IPS-20b (cell line): ENCODE measurements at regions not wholly inside any gene's neighbourhood (a gene's known extent, or its start where the extent isn't known, plus 50 kb on each side); places are given as distances from the start of the nearest gene placed in this dataset.

Experiments
- H3K27ac ChIP-seq: one replicate; pipeline ENCODE4 v1.5.1; 2013; ENCODE audit warnings: low read length
- H3K27me3 ChIP-seq: 2 replicates; pipeline ENCODE4 v1.6.1; 2013; ENCODE audit warnings: mild to moderate bottlenecking, low read length, inconsistent platforms; ENCODE audit not compliant: insufficient read depth
- H3K36me3 ChIP-seq: 2 replicates; pipeline ENCODE4 v1.6.1; 2013; ENCODE audit warnings: low read depth, mild to moderate bottlenecking, inconsistent platforms, low read length, moderate library complexity; ENCODE audit not compliant: insufficient read depth
- H3K4me1 ChIP-seq: 2 replicates; pipeline ENCODE4 v1.6.1; 2013; ENCODE audit warnings: mild to moderate bottlenecking, control low read depth, inconsistent platforms, low read length, moderate library complexity; ENCODE audit not compliant: insufficient read depth
- H3K4me3 ChIP-seq: 2 replicates; pipeline ENCODE4 v1.5.1; 2013; ENCODE audit warnings: mild to moderate bottlenecking, low read length, inconsistent platforms
- H3K9ac ChIP-seq: 2 replicates; pipeline ENCODE4 v1.6.1; 2013; ENCODE audit warnings: low read depth, mild to moderate bottlenecking, inconsistent platforms, low read length, moderate library complexity
- H3K9me3 ChIP-seq: 2 replicates; pipeline ENCODE4 v1.6.1; 2013; ENCODE audit warnings: mild to moderate bottlenecking, low read depth, low read length, inconsistent platforms; ENCODE audit not compliant: insufficient read depth

DNA sequence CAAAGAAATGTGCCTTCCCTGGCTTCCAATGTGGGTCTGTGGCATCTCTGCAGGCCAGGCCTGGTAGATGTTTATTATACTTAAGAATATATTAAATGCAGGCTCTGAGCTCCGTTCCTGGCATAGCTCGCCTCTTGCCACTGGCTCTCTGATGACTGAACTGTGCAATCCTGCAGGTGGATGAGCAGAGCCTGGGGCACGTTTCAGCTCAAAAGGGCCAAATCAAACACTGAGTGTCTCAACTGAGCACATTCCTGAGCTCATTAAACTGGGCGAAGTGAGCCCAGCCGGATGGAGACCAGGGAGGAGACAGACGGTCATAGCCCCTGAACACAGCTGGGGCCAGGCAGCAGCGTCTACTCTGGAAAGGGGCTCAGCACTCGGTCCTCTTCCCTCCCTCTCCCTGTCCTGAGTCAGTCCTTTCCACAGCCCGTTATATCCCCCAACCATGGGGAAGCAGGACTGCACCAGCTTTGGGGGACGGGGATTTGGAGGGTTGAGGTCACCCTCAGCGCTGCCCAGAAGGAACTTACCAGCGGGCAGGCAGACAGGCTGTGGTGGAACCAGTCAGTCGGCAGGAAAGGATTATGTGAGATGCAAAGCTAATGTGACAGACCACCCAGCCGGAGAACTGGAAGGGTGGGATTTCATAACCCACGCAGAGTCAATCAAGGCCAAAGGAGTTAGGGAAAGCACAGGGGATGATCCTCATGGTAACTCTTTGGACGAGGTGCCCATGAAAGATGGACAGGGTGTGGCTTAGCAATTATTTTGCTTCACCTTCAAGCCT, 77.4 kb upstream of the ANKRD34C start:
- H3K9ac ChIP-seq, result no peak overlapping the region
- no peaks in the 10 kb centered on the region for H3K9me3 ChIP-seq
- no peak overlapping the region for H3K4me3 ChIP-seq
- H3K27ac ChIP-seq, result no peak overlapping the region
- 0 out of 2 replicates have a peak, but pooled peaks cover 5% of the 10 kb centered on the region for H3K4me1 ChIP-seq
- peaks cover 4% of the 10 kb centered on the region; the same call in 1 of the 2 replicates for H3K27me3 ChIP-seq
- H3K36me3 ChIP-seq, result no peaks in the 10 kb centered on the region

DNA sequence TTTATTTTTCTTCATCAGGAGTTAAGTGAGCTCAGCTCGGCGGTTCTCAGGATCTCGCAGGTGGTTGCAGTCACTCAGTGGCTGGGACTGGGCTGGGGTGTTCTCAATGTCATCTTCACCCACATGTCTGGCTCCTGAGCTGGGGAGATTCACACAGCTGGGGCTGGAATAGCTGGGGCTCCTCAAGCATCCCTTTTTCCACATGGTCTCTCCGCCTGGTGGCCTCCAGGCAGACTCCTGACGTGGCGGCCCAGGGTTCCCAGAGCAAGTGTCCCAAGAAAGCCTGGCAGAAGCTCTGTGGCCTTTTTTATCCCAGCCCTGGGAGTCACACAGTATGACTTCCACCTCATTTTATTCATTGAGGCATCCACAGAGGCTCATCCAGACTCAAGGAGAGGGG, 84.1 kb upstream of the ANKRD34C start:
- Histone ChIP-seq H3K27me3 (no peaks in the 10 kb centered on the region), H3K4me1 (peaks cover 4% of the 10 kb centered on the region; the same call in 1 of the 2 replicates), H3K36me3 (no peaks in the 10 kb centered on the region), H3K9me3 (no peaks in the 10 kb centered on the region), H3K27ac (no peak overlapping the region), H3K9ac (no peak overlapping the region), H3K4me3 (no peak overlapping the region)

DNA sequence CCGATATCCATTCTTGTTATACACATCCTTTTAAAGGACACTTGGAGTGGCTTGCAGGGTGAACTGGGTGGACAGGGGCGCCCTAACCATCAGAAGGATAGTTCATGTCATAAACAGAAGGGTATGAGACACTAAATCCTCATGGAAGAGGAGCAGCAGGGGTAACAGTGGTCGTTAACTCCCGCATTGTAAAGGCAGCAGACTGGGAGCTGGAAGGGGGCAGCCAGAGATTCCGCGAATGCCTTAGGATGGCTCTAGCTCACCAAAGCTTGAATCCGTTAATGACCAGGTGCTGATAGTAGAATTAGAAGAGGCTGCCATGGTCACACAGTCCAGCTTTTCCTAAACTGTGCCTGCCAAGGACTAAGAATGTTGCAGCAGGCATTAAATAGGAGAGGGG, 85.2 kb upstream of the ANKRD34C start:
- Histone ChIP-seq H3K4me1 (peaks cover 4% of the 10 kb centered on the region; the same call in 1 of the 2 replicates), H3K36me3 (no peaks in the 10 kb centered on the region), H3K4me3 (no peak overlapping the region), H3K9me3 (no peaks in the 10 kb centered on the region), H3K9ac (no peak overlapping the region), H3K27me3 (no peaks in the 10 kb centered on the region), H3K27ac (no peak overlapping the region)

DNA sequence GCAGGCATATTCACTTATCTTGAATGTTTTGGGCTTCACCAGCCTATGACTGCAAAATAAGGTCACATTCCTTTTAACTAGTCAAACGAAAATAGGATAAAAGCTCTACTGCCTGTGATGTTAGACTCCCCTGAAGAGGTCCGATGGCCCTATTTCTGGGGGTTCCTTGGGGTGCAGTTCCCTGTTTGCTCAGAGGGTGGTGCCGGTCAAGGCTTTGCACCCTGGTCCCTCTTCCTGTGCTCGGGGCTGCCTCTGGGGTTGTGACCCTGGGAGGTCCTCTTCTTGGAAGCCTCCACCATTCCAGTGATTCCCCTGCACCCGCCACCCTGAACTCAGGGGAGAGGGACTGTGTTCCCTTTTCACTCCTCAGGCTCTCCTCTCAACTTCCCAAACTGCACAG, 86.7 kb upstream of the ANKRD34C start:
- Histone ChIP-seq H3K9me3 (no peaks in the 10 kb centered on the region), H3K27me3 (no peaks in the 10 kb centered on the region), H3K36me3 (no peaks in the 10 kb centered on the region), H3K4me3 (no peak overlapping the region), H3K27ac (no peak overlapping the region), H3K4me1 (peaks cover 4% of the 10 kb centered on the region; the same call in 1 of the 2 replicates), H3K9ac (no peak overlapping the region)

DNA sequence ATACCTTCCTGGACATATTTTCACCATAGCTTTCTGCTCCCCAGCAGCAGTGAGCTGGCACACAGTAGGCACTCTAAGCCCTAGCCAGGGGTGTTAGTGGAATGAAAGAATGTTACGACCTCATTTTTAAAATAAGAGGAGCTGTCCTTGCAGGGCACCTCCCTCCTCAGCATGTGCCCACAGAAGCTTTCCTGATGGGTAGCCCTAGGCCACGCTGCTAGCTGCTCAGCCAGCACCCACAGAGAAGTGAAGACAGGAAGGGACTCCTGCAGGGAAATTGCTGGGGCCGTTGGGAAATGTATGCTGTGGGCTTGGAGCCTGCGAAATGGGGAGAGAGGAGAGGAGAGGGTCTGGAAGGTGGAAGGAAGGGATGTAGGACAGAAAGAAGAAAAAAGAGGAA, 87.3 kb upstream of the ANKRD34C start:
- Histone ChIP-seq H3K9ac (no peak overlapping the region), H3K27me3 (no peaks in the 10 kb centered on the region), H3K9me3 (no peaks in the 10 kb centered on the region)

DNA sequence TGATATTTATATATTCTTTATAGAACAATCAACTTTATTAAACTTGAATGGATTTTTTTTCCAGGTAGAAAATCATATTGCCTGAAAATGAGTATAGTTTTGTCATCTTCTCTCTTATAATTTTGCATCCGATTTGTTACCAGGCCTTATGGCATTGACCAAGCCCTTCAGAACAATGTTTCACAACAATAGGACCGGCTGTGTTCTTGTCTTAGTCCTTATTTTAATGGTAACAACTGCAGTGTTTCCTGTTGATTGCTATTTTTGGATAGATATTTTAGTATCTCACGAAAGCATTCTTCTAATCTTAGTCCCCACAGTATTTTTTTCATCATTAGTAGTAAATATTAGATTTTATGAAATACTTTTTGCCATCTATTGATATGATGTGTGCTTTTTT, 88.1 kb upstream of the ANKRD34C start:
- Histone ChIP-seq H3K9ac (no peak overlapping the region), H3K27me3 (no peaks in the 10 kb centered on the region), H3K4me3 (no peak overlapping the region), H3K9me3 (no peaks in the 10 kb centered on the region), H3K4me1 (peaks cover 4% of the 10 kb centered on the region; the same call in 1 of the 2 replicates), H3K36me3 (no peaks in the 10 kb centered on the region), H3K27ac (no peak overlapping the region)

More for the DNA sequence above, 87.3 kb upstream of the ANKRD34C start:
- no peaks in the 10 kb centered on the region for H3K36me3 ChIP-seq
- no peak overlapping the region for H3K4me3 ChIP-seq
- peaks cover 4% of the 10 kb centered on the region; the same call in 1 of the 2 replicates for H3K4me1 ChIP-seq
- no peak overlapping the region for H3K27ac ChIP-seq

DNA sequence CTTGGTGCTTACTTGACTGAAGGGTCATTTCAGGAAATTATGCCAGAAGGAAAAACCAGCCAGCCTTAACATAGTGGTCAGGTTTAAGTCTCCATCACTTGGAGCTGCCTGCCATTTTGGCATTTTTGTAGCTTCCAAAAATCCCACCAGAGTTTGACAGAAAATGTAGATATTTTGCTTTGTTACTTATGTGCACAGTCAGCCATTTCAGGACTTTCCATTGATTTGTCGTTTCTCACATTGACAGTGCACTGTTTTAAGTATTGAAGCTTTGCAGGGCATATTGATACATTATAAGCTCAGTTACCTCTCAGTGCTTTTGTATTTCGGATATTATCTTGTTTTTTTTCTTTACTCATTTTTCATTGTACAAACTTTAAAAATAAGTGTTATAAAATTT, 89.0 kb upstream of the ANKRD34C start:
- Histone ChIP-seq H3K4me1 (peaks cover 4% of the 10 kb centered on the region; the same call in 1 of the 2 replicates), H3K27ac (no peak overlapping the region), H3K4me3 (no peak overlapping the region), H3K27me3 (peaks cover 5% of the 10 kb centered on the region; the same call in 1 of the 2 replicates), H3K9ac (no peak overlapping the region), H3K9me3 (no peaks in the 10 kb centered on the region), H3K36me3 (no peaks in the 10 kb centered on the region)

DNA sequence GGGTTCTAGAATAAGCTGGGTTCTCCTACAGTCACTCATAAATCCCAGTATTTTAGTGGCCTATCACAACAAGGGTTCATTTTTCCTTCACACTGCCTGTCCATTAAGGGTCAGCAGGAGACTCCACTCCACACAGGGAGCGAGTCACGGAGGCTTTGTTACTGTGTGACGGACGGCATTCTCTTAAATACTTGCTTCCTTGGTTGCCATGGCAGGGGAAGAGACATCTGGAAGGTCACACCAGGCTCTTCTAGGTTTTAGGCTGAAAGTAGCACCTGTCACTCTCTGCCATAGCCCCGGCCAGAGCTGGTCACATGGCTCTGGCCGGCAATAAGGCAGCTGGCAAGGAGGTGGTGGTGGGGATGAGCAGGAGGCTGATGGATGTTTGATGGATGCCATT, 89.4 kb upstream of the ANKRD34C start:
- H3K4me1 ChIP-seq, result peaks cover 4% of the 10 kb centered on the region; the same call in 1 of the 2 replicates
- H3K9ac ChIP-seq, result no peak overlapping the region
- no peak overlapping the region for H3K27ac ChIP-seq
- H3K4me3 ChIP-seq, result no peak overlapping the region
- no peaks in the 10 kb centered on the region for H3K9me3 ChIP-seq
- peaks cover 6% of the 10 kb centered on the region; the same call in 1 of the 2 replicates for H3K27me3 ChIP-seq
- no peaks in the 10 kb centered on the region for H3K36me3 ChIP-seq

DNA sequence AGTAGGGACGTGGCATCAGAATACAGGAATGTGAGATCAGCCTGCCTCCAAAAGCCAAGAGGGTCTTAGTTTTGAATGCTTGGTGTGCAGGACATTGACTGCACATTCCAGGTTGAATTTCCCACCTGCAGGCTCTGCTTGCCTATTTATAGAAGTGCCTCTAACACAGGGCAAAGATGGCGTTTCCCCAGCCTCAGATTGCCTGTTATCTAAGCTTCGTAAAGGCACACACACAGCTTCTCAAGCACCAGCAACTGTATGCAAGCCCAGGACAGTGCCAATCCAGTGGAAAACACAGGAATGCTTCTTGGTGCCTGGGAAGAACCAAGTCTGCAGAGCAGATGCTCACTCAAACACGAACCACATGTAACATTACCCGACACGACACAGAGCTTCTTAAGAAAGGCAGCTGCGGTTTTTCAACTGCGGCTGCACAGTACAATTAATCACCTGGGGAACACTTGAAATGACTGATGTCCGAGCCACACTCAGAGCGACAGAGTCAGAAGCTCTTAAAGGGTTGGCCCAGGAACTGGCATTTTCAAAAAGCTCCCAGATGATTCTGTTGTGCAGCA, 90.0 kb upstream of the ANKRD34C start:
- Histone ChIP-seq H3K9me3 (no peaks in the 10 kb centered on the region), H3K27ac (no peak overlapping the region), H3K4me3 (no peak overlapping the region), H3K36me3 (no peaks in the 10 kb centered on the region), H3K9ac (no peak overlapping the region), H3K4me1 (peaks cover 2% of the 10 kb centered on the region; the same call in 1 of the 2 replicates), H3K27me3 (peaks cover 9% of the 10 kb centered on the region)

DNA sequence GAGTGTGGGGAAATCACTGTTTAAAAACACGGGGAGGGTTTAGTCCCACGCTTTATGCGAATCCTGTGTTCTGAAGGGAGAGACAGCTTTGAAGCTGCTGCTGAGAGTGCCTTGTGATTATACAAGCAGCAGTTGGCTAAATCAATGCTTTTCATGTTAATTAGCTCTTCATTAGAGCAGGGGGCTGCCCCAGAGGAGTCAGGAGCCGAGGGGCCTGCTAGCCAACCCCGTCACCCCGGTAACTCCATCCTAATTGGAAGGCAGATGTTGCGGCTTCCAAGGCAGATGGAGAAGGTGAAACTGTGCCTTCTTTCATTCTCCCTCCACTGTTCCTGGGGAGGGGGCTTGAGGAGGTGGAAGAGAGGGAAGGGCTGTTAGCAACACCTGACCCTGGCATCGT, 92.4 kb upstream of the ANKRD34C start:
- H3K36me3 ChIP-seq, result no peaks in the 10 kb centered on the region
- no peak overlapping the region for H3K4me3 ChIP-seq
- H3K27ac ChIP-seq, result no peak overlapping the region
- H3K4me1 ChIP-seq, result no peaks in the 10 kb centered on the region
- H3K9ac ChIP-seq, result no peak overlapping the region
- no peaks in the 10 kb centered on the region for H3K9me3 ChIP-seq
- H3K27me3 ChIP-seq, result peaks cover 12% of the 10 kb centered on the region

DNA sequence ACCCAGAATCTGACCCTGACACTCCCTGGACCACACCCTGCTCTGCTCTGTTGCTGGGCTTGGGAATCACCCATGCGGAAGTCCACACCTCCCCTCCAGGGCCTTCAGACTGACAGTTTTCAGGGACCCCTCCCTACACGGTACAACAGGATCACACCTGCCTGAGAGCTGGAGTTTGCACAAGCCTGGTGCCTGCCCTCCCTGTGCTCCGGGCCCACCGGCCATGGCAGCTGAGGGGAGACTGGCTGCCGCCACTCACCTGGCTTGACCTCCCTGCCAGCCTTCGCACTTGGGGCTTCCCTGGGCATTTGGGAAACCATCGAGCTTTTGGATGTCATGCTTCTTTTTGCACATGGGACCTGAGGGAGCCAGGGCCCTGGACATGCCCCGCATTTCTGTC, 95.9 kb upstream of the ANKRD34C start:
- Histone ChIP-seq H3K4me3 (no peak overlapping the region), H3K9me3 (no peaks in the 10 kb centered on the region), H3K27me3 (peaks cover 12% of the 10 kb centered on the region), H3K9ac (no peak overlapping the region), H3K36me3 (no peaks in the 10 kb centered on the region), H3K27ac (no peak overlapping the region), H3K4me1 (no peaks in the 10 kb centered on the region)

DNA sequence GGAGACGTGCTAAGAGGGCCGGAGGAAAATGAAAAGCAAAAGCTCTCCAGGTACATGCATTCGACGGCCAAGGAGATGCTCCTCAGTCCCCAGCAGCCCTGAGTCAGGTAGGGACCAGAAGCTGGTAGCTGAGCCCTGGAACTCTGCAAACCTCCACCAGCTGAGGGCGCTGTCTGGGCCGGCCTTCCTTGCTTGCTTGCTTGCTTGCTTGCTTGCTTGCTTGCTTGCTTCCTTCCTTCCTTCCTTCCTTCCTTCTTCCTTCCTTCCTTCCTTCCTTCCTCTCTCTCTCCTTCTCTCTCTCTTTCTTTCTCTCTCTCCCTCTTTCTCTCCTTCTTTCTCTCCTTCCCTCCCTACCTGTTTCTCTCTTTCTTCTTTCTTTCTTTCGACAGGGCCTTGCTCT, 94.6 kb upstream of the RASGRF1 start:
- H3K27ac ChIP-seq, result no peak overlapping the region
- H3K9me3 ChIP-seq, result no peaks in the 10 kb centered on the region
- peaks cover 12% of the 10 kb centered on the region for H3K27me3 ChIP-seq
- no peaks in the 10 kb centered on the region for H3K4me1 ChIP-seq
- no peak overlapping the region for H3K4me3 ChIP-seq
- no peak overlapping the region for H3K9ac ChIP-seq
- no peaks in the 10 kb centered on the region for H3K36me3 ChIP-seq
